Upper lobe of left lung (tissue), 6 donors: ENCODE measurements at regions not wholly inside any gene's neighbourhood (a gene's known extent, or its start where the extent isn't known, plus 50 kb on each side); places are given as distances from the start of the nearest gene placed in this dataset.
A peak's percentile ranks its signal among the peaks of the same experiment; 100 is the strongest.

Source experiments
- ATAC-seq, 2 donors: fragments of 200-7000 bp; cut with Tn5 transposase; one replicate each; pipeline ENCODE4 v1.9.1; 2022; ENCODE audit warnings: mild to moderate bottlenecking in 2 of 2, moderate library complexity in 2 of 2; ENCODE audit not compliant: low FRiP score in 2 of 2
- DNase-seq, 2 donors: peaks; one replicate each; pipeline ENCODE4 v3.0.0-alpha.2; 2019 to 2020
- H3K27ac ChIP-seq, 4 donors: fragments of 200-600 bp; sonication (generic); one replicate each; pipeline ENCODE4 v1.5.1; 2016 to 2019
- H3K27me3 ChIP-seq, 4 donors: fragments of 200-600 bp; sonication (generic); one replicate each; pipeline ENCODE4 v1.5.1; 2017 to 2019
- H3K36me3 ChIP-seq, 4 donors: fragments of 200-600 bp; sonication (generic); one replicate each; pipeline ENCODE4 v1.5.1; 2016 to 2019
- H3K4me1 ChIP-seq, 4 donors: fragments of 200-600 bp; sonication (generic); one replicate each; pipeline ENCODE4 v1.5.1; 2018 to 2019
- H3K4me3 ChIP-seq, 4 donors: fragments of 200-600 bp; sonication (generic); one replicate each; pipeline ENCODE4 v1.5.1; 2017 to 2019; ENCODE audit warnings: mild to moderate bottlenecking in 2 of 4, moderate library complexity in 1 of 4
- H3K9me3 ChIP-seq, 4 donors: fragments of 200-600 bp; sonication (generic); one replicate each; pipeline ENCODE4 v1.5.1; 2018 to 2019
- CTCF ChIP-seq, 6 experiments: fragments of 450-650 bp in 4 of 6; fragments of 200-600 bp in 2 of 6; sonication (generic) in 2 of 6; IDR thresholded peaks; one replicate each; pipeline ENCODE4 v1.5.1; 2016 to 2019; ENCODE audit warnings: antibody characterized with exemption in 6 of 6
- EP300 ChIP-seq, 4 donors: sonication (generic); formaldehyde crosslinking; IDR thresholded peaks; one replicate each; pipeline ENCODE4 v1.5.1; 2017; ENCODE audit warnings: antibody characterized with exemption in 4 of 4, control low read depth in 2 of 4
- POLR2A ChIP-seq, 4 donors: fragments of 450-650 bp; IDR thresholded peaks; one replicate each; pipeline ENCODE4 v1.5.1; 2016 to 2017; ENCODE audit warnings: antibody characterized with exemption in 4 of 4, mild to moderate bottlenecking in 2 of 4
- POLR2AphosphoS5 ChIP-seq, 2 donors: sonication (generic); formaldehyde crosslinking; IDR thresholded peaks; one replicate each; pipeline ENCODE4 v1.5.1; 2017; ENCODE audit warnings: antibody characterized with exemption in 2 of 2
- WGBS, 2 donors: methylation state at CpG; one replicate each; pipeline ENCODE4 v1.1.5; 2017 to 2018; 5-methylcytosine and 5-hydroxymethylcytosine counted together
- donor health status: DM: no; HTN: no; CAD: no; lungs with moderate emphysema.
- donor health status: DM: no; HTN: yes; CAD: no; lungs with severe emphysema.

DNA sequence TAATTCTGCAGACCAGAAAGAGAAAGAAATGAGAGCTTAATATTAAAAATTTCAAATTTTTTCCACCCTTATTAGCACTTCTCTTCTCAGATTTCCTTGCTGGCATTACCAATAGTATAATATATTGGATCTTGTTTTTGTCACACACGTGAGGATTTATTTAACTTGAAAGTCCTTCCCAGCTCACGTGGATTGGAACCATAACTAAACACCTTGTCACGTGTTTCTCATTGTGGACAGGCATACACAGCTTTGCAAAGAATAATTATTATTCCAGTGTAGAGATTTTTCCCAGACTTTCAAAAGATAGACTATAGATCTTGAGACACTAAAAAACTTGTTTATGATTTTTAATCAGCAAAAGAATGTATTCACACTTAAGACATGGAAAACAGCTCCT lies 123.8 kb upstream of the LPAR1 start:
- Histone ChIP-seq H3K4me3 (no peak overlapping the region), H3K9me3 (peaks cover 0 to 5% (median 0%) of the 10 kb centered on the region in 4 donors), H3K4me1 (peaks cover 0 to 3% (median 0%) of the 10 kb centered on the region in 4 donors), H3K27ac (no peak overlapping the region), H3K36me3 (no peaks in the 10 kb centered on the region), H3K27me3 (no peaks in the 10 kb centered on the region)
- DNase-seq (no peak), ATAC-seq (no peak)
- TF ChIP-seq EP300 (IDR thresholded peaks at IDR 0.05) (no peak), POLR2AphosphoS5 (IDR thresholded peaks at IDR 0.05) (no peak), CTCF (IDR thresholded peaks at IDR 0.05) (no peak), POLR2A (IDR thresholded peaks at IDR 0.05) (no peak)
- 70 to 92% methylated on average over 3 of the region's 3 CpGs for WGBS, 2 donors

DNA sequence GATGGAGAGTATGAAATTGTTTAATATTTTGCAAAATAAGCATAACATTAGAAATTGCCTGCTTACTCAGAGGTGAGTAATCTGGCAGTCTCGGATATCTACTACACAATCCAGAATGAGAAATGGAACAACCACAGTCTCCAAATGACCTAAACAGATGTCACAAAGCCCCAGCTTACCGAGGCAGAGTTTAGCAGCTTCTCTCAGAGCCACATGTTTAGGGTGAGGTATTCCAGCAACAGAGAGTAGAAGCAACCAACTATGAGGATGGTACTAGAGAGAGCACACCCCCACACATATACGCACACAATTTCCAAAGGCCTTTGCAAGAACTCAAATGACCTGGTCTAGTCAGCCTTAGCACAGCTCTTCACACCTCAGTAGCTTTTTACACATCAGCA lies 122.7 kb upstream of the LPAR1 start:
- H3K27ac ChIP-seq, result no peak overlapping the region
- H3K9me3 ChIP-seq, result no peaks in the 10 kb centered on the region
- peak in 1 of 2 donors; percentile 73 for ATAC-seq
- TF ChIP-seq CTCF (IDR thresholded peaks at IDR 0.05) (no peak), EP300 (IDR thresholded peaks at IDR 0.05) (no peak), POLR2A (IDR thresholded peaks at IDR 0.05) (no peak), POLR2AphosphoS5 (IDR thresholded peaks at IDR 0.05) (no peak)
- DNase-seq, result no peak
- no peaks in the 10 kb centered on the region for H3K27me3 ChIP-seq
- H3K36me3 ChIP-seq, result no peaks in the 10 kb centered on the region
- no peak overlapping the region for H3K4me3 ChIP-seq
- H3K4me1 ChIP-seq, result peaks cover 0 to 3% (median 0%) of the 10 kb centered on the region in 4 donors
- 64 to 76% methylated on average over 3 of the region's 3 CpGs for WGBS, 2 donors

DNA sequence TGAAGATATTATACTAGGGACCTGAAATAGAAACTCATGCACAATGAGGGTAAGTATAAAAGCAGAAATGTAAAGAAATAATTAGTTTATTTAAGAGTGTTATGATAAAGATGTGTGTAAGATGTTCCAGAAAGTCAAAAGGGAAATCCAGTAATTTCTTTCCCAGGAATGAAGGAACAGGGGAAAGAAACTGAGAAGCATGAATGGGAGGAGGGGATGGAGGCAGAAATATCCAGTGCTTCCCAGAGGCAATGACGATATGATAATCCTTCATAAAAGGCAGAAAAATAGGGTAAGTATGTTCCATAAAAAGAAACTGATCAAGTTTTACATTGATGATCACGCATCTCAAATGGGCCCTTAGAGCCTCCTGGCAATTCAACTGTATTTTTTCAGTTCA lies 120.7 kb upstream of the LPAR1 start:
- Histone ChIP-seq H3K4me1 (no peaks in the 10 kb centered on the region), H3K4me3 (no peak overlapping the region), H3K27me3 (no peaks in the 10 kb centered on the region), H3K9me3 (no peaks in the 10 kb centered on the region), H3K36me3 (no peaks in the 10 kb centered on the region), H3K27ac (no peak overlapping the region)
- DNase-seq, result no peak
- ATAC-seq, result no peak
- WGBS, 2 donors, result 82 to 93% methylated on average over 2 of the region's 2 CpGs
- TF ChIP-seq EP300 (IDR thresholded peaks at IDR 0.05) (no peak), POLR2A (IDR thresholded peaks at IDR 0.05) (no peak), POLR2AphosphoS5 (IDR thresholded peaks at IDR 0.05) (no peak)

- TF ChIP-seq CTCF (IDR thresholded peaks at IDR 0.05) (no peak), POLR2A (IDR thresholded peaks at IDR 0.05) (no peak), EP300 (IDR thresholded peaks at IDR 0.05) (no peak)
- ATAC-seq, result peak in 1 of 2 donors; percentile 46
- Histone ChIP-seq H3K36me3 (no peaks in the 10 kb centered on the region), H3K9me3 (no peaks in the 10 kb centered on the region), H3K4me1 (no peaks in the 10 kb centered on the region), H3K4me3 (no peak overlapping the region), H3K27ac (no peak overlapping the region), H3K27me3 (no peaks in the 10 kb centered on the region)
- 61 to 76% methylated on average over 1 of the region's 1 CpG for WGBS, 2 donors
- no peak for DNase-seq
Measured at GRCh38 chr9:111158363-111158762, 120.1 kb upstream of the LPAR1 start.

- Histone ChIP-seq H3K4me3 (no peak overlapping the region), H3K36me3 (no peaks in the 10 kb centered on the region), H3K27ac (no peak overlapping the region), H3K4me1 (no peaks in the 10 kb centered on the region), H3K9me3 (no peaks in the 10 kb centered on the region), H3K27me3 (no peaks in the 10 kb centered on the region)
- DNase-seq, result no peak
- ATAC-seq, result no peak
- TF ChIP-seq POLR2AphosphoS5 (IDR thresholded peaks at IDR 0.05) (no peak), POLR2A (IDR thresholded peaks at IDR 0.05) (no peak), CTCF (IDR thresholded peaks at IDR 0.05) (no peak), EP300 (IDR thresholded peaks at IDR 0.05) (no peak)
- WGBS, 2 donors, result 52 to 58% methylated on average over 1 of the region's 1 CpG
Measured at GRCh38 chr9:111154081-111154562, 115.9 kb upstream of the LPAR1 start.
